Esophagus muscularis mucosa (tissue), 4 donors: ENCODE measurements at regions not wholly inside any gene's neighbourhood (a gene's known extent, or its start where the extent isn't known, plus 50 kb on each side); places are given as distances from the start of the nearest gene placed in this dataset.

Experiments
- CTCF ChIP-seq, 3 experiments: fragments of 200-600 bp in 2 of 3; fragments of 450-650 bp in 1 of 3; sonication (generic) in 2 of 3; IDR thresholded peaks; one replicate each; pipeline ENCODE4 v1.5.1; 2017 to 2019; ENCODE audit warnings: antibody characterized with exemption in 3 of 3, mild to moderate bottlenecking in 2 of 3, moderate library complexity in 1 of 3
- EP300 ChIP-seq: sonication (generic); formaldehyde crosslinking; IDR thresholded peaks from one replicate; pipeline ENCODE4 v1.6.1; 2017; ENCODE audit warnings: antibody characterized with exemption
- POLR2A ChIP-seq: fragments of 450-650 bp; IDR thresholded peaks from one replicate; pipeline ENCODE4 v1.6.1; 2017; ENCODE audit warnings: antibody characterized with exemption, moderate library complexity, mild to moderate bottlenecking, low read depth

GRCh38 chr14:84390010-84390409 is 1139.9 kb upstream of the FLRT2 start:
- TF ChIP-seq CTCF (IDR thresholded peaks at IDR 0.05) (no peak), POLR2A (no peak), EP300 (no peak)
